Suprapubic skin (tissue), 3 donors: ENCODE measurements at regions not wholly inside any gene's neighbourhood (a gene's known extent, or its start where the extent isn't known, plus 50 kb on each side); places are given as distances from the start of the nearest gene placed in this dataset.

Experiments
- CTCF ChIP-seq, 2 donors: fragments of 200-600 bp in 1 of 2; fragments of 450-650 bp in 1 of 2; sonication (generic) in 1 of 2; IDR thresholded peaks; one replicate each; pipeline ENCODE4 v1.5.1; 2016 to 2019; ENCODE audit warnings: antibody characterized with exemption in 2 of 2, mild to moderate bottlenecking in 1 of 2, moderate library complexity in 1 of 2
- POLR2AphosphoS5 ChIP-seq, 3 donors: sonication (generic); formaldehyde crosslinking; IDR thresholded peaks; one replicate each; pipeline ENCODE4 v1.6.1; 2017; ENCODE audit warnings: antibody characterized with exemption in 3 of 3

- TF ChIP-seq POLR2AphosphoS5 (IDR thresholded peaks at IDR 0.05) (no peak), CTCF (IDR thresholded peaks at IDR 0.05) (no peak)
These were observed 143.8 kb downstream of the CCT6B start for GRCh38 chr17:34817252-34818035.
